CD1c-positive myeloid dendritic cell (primary cell): ENCODE measurements at regions not wholly inside any gene's neighbourhood (a gene's known extent, or its start where the extent isn't known, plus 50 kb on each side); places are given as distances from the start of the nearest gene placed in this dataset.
A peak's percentile ranks its signal among the peaks of the same experiment; 100 is the strongest.

Source experiments
- DNase-seq: peaks from one replicate; pipeline ENCODE4 v3.0.0-alpha.2; 2016; ENCODE audit errors: extremely low spot score

GRCh38 chr3:117404141-117404540 lies 694.6 kb downstream of the TUSC7 start:
- no peak for DNase-seq

GRCh38 chr3:117404730-117405129 lies 695.2 kb downstream of the TUSC7 start:
- no peak for DNase-seq

GRCh38 chr3:117405359-117405758 lies 695.8 kb downstream of the TUSC7 start:
- no peak for DNase-seq

DNA sequence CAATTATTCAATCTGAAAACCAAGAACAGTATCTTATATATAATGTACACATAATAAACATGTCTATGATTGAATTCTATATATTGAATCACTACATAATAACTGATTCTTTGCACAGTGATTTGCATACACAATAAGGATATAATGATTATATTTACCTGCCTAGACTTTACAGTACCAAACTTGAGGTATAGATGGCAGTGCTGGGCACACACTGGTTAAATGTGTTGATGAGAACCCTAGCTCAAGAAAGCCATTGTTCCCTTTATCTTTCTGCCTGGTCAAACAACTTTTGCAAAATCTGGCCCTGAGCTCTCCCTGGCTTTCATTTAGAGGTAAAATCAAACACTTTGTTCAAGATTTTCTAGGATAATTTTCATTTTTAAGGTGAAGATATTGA lies 697.7 kb downstream of the TUSC7 start:
- DNase-seq, result no peak

- no peak for DNase-seq
These were observed 699.2 kb downstream of the TUSC7 start for GRCh38 chr3:117408811-117409210.

DNA sequence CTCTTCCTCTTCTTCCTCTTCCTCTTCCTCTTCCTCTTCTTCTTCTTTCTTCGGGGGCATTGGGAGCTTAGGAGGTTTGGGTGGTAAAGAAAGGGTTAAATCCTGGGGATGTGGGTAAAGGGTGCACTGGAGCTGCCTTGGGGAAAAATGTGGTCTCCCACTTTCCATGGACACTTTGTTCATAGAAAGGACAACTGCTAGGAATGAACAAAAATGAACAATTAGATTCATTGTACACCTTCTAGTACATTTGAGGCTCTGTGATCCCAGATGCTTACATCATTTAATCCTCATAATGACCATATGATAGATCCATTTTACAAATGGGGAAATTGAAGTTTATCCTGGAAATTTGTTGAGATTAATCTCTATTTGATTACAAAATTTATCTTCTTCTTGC lies 699.7 kb downstream of the TUSC7 start:
- no peak for DNase-seq

- DNase-seq, result no peak
These were observed 700.3 kb downstream of the TUSC7 start for GRCh38 chr3:117409701-117410459.

DNA sequence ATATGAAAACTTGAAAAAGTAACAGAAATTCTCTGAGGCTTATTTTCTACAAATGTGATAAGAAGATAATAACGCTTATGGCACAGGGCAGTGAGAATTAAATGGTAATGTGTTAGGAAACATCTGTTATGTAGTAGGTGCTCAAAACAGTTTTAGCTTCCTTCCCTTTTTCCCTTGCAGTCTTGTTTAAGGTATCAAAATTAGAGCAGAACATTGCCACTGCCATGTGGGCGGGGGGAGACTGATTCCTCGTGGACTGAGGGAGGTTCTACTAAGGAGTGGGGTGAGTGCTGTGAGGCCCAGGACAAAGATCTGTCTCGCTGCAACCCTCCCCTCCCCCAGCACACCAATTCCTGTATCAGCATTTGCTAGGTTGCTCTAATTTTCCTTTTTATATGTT lies 702.4 kb downstream of the TUSC7 start:
- no peak for DNase-seq

DNA sequence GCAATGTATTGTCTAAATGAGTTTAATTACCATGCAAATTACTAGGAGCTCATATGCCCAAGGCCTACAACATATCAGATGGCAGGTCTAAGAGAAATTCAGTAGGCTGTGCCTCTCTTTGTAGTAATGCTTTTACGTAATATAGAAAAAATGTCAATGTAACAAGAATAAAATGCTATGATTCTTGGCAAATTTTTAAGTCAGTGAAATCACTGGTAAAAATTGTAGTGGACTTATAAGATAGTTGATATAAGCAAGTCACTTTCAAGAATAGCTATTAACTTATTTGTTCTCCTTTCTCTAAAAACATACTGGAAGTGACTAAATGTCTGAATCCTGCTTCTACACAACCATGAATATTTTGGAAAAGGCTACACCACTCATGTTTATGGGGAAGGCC lies 707.8 kb downstream of the TUSC7 start:
- no peak for DNase-seq

GRCh38 chr3:117427081-117427480 lies 717.5 kb downstream of the TUSC7 start:
- DNase-seq, result no peak

- no peak for DNase-seq
These were observed 723.8 kb downstream of the TUSC7 start for GRCh38 chr3:117433427-117433826.

DNA sequence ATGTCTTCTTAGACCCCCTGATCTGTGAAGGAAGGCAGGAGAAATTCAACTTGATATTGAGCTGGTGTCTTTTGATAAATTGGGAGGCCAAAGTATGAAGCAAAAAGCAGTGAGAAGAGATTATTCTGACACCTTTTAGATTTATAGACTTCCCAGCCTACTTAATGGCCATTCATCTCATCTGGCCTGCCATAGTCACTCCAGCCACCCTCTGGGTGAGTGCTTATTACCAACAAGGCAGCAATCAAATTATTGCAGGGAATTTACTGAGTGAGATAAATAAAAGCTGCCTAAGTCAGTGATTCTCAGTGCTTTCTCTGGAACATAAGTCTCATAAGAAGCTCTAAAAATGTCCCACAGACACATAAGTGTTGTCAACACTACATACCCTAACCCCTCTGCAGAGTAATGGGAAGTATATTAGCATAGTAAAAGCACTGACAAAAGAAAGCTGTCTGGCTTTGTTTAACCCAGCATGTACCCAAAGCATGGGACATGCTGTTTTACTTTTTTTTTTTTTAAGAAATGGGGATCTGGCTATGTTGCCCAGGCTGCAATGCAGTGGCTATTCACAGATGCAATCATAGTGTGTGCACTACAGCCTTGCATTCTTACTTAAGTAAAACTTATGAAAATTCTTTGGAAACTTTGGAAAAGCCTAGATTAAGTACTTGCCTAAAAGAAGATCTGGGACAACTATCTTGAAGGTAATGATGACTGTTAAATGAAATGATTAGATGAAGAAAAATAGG lies 725.3 kb downstream of the TUSC7 start:
- DNase-seq, result no peak

- DNase-seq, result no peak
These were observed 725.9 kb downstream of the TUSC7 start for GRCh38 chr3:117435506-117435905.

GRCh38 chr3:117439812-117440211 lies 730.2 kb downstream of the TUSC7 start:
- peak; percentile 67 for DNase-seq

GRCh38 chr3:117441851-117442250 lies 732.3 kb downstream of the TUSC7 start:
- no peak for DNase-seq

GRCh38 chr3:117442566-117442965 lies 733.0 kb downstream of the TUSC7 start:
- DNase-seq, result no peak

DNA sequence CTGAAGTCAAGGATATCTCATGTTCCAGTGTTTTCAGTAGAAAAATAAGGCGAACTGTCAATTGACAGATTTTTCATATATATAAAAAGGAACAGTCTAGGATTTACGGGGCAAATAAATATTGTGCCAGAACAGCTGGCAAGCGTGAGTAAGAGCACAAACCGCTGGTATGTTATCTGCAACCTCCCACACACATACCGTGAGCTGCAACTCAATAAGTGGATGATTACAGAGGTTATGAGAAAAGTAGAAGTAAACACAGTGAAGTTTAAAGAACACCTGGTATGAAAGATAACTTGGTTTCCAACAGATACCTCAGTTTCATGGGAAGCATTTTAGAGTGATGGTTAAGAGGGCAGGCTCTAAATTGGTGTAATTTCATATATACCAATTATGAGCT lies 733.4 kb downstream of the TUSC7 start:
- no peak for DNase-seq

GRCh38 chr3:117444175-117444574 lies 734.6 kb downstream of the TUSC7 start:
- DNase-seq, result no peak

DNA sequence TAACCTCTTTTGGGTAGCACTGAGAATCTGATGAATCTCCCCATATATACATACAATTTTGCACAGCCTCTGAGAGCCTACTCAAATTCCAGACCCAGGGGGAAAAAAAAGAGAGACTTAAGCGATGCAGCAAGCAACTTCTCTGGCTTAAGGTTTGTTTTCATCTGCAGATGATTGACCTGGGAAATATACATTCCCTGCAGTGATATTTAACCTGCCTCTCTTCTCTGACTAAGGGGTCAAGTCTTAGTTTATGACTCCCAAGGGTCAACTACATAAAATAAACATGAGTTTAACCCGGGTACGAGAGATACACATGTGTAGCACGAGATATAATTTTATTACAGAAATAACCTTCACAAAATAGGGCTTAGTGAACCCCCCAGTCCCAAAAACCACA lies 737.8 kb downstream of the TUSC7 start:
- DNase-seq, result no peak

DNA sequence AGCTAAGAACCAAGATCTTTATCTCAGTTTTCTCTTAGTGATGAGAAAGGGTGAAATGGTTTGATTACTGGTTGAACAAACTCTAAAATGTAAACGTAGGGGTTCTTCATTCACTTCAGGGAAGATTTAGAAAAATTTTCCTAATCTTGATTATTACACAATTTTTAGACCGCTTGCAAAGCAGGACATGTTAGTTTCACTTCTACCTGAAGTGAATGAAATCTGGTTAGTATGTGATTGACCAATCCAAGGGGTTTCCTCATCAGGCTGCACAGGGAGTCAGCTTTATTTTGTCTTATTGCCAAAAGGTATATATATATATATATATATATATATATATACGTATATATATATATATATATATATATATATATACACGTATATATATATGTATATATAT lies 740.4 kb downstream of the TUSC7 start:
- DNase-seq, result no peak

- no peak for DNase-seq
These were observed 744.7 kb downstream of the TUSC7 start for GRCh38 chr3:117454254-117454653.

GRCh38 chr3:117454908-117455307 lies 745.3 kb downstream of the TUSC7 start:
- no peak for DNase-seq

GRCh38 chr3:117455782-117456181 lies 746.2 kb downstream of the TUSC7 start:
- DNase-seq, result no peak
